ENCODE measurements at regions not wholly inside any gene's neighbourhood (a gene's known extent, or its start where the extent isn't known, plus 50 kb on each side); places are given as distances from the start of the nearest gene placed in this dataset.

GRCh38 chr11:34564406-34564805 lies 50.8 kb upstream of the ELF5 start:
- no peaks in the 10 kb centered on the region for H3K79me1 ChIP-seq (replicated peaks; ENCODE audit: low read length, poor library complexity, severe bottlenecking)
- 65% methylated on average over 3 of the region's 3 CpGs for WGBS
- H3K27me3 ChIP-seq (ENCODE audit: control insufficient read depth in 1 of 2, insufficient read depth in 1 of 2, low read length in 2 of 2): peaks cover 25 to 53% of the 10 kb centered on the region in 2 experiments
- H2AK5ac ChIP-seq (ENCODE audit: low read length, severe bottlenecking): no peak overlapping the region
- H3K18ac ChIP-seq (ENCODE audit: low read depth in 1 of 2, low read length in 2 of 2): no peak overlapping the region
- no peak overlapping the region for H3K27ac ChIP-seq (ENCODE audit: low read length, poor library complexity, severe bottlenecking)
- no peaks in the 10 kb centered on the region for H3K36me3 ChIP-seq (ENCODE audit: control insufficient read depth in 1 of 2, insufficient read depth in 2 of 2, low read depth in 1 of 2, low read length in 2 of 2)
- DNase-seq: no peak
- H3K9ac ChIP-seq (ENCODE audit: low read length): no peak overlapping the region
- no peak overlapping the region for H3K4me2 ChIP-seq (ENCODE audit: low read length, poor library complexity, severe bottlenecking)
- no peak overlapping the region for H2BK120ac ChIP-seq (ENCODE audit: low read depth, low read length)
- no peak overlapping the region for H2AFZ ChIP-seq (ENCODE audit: low read depth, low read length)
- no peaks in the 10 kb centered on the region for H3K9me3 ChIP-seq (ENCODE audit: control insufficient read depth, low read length)
- no peak overlapping the region for H3K23ac ChIP-seq (ENCODE audit: low read length in 2 of 2)
- no peak overlapping the region for H4K91ac ChIP-seq (ENCODE audit: low read length)
- no peak overlapping the region for H2BK12ac ChIP-seq (ENCODE audit: low read length in 2 of 2)
- no peak overlapping the region for H2BK5ac ChIP-seq (ENCODE audit: low read depth, low read length, poor library complexity, severe bottlenecking)
- H2BK15ac ChIP-seq (ENCODE audit: low read depth, poor library complexity, severe bottlenecking): no peak overlapping the region
- H3K4me1 ChIP-seq (ENCODE audit: control insufficient read depth, insufficient read depth, low read depth, low read length): peaks cover 2% of the 10 kb centered on the region
- no peak overlapping the region for H4K8ac ChIP-seq (ENCODE audit: low read length)
- H3K4me3 ChIP-seq (ENCODE audit: insufficient read depth in 1 of 2, low read depth in 1 of 2, low read length in 2 of 2): no peak overlapping the region
- H3K14ac ChIP-seq (ENCODE audit: low read length in 2 of 2): no peak overlapping the region
- H3K4ac ChIP-seq (ENCODE audit: low read depth in 1 of 2, low read length in 2 of 2): no peak overlapping the region

- Histone ChIP-seq H3K4me1 (ENCODE audit: control insufficient read depth, insufficient read depth, low read depth, low read length) (peaks cover 2% of the 10 kb centered on the region), H3K14ac (ENCODE audit: low read length in 2 of 2) (no peak overlapping the region), H2BK5ac (ENCODE audit: low read depth, low read length, poor library complexity, severe bottlenecking) (no peak overlapping the region), H3K79me1 (replicated peaks; ENCODE audit: low read length, poor library complexity, severe bottlenecking) (no peaks in the 10 kb centered on the region), H2AFZ (ENCODE audit: low read depth, low read length) (no peak overlapping the region), H3K9ac (ENCODE audit: low read length) (no peak overlapping the region), H3K27me3 (ENCODE audit: control insufficient read depth in 1 of 2, insufficient read depth in 1 of 2, low read length in 2 of 2) (peaks cover 25 to 51% of the 10 kb centered on the region in 2 experiments), H4K8ac (ENCODE audit: low read length) (no peak overlapping the region), H2BK120ac (ENCODE audit: low read depth, low read length) (no peak overlapping the region), H2BK12ac (ENCODE audit: low read length in 2 of 2) (no peak overlapping the region), H4K91ac (ENCODE audit: low read length) (no peak overlapping the region), H3K4me2 (ENCODE audit: low read length, poor library complexity, severe bottlenecking) (no peak overlapping the region), H2BK15ac (ENCODE audit: low read depth, poor library complexity, severe bottlenecking) (no peak overlapping the region), H3K9me3 (ENCODE audit: control insufficient read depth, low read length) (no peaks in the 10 kb centered on the region), H3K27ac (ENCODE audit: low read length, poor library complexity, severe bottlenecking) (no peak overlapping the region), H3K4ac (ENCODE audit: low read depth in 1 of 2, low read length in 2 of 2) (no peak overlapping the region), H2AK5ac (ENCODE audit: low read length, severe bottlenecking) (no peak overlapping the region), H3K23ac (ENCODE audit: low read length in 2 of 2) (no peak overlapping the region), H3K36me3 (ENCODE audit: control insufficient read depth in 1 of 2, insufficient read depth in 2 of 2, low read depth in 1 of 2, low read length in 2 of 2) (no peaks in the 10 kb centered on the region), H3K18ac (ENCODE audit: low read depth in 1 of 2, low read length in 2 of 2) (no peak overlapping the region), H3K4me3 (ENCODE audit: insufficient read depth in 1 of 2, low read depth in 1 of 2, low read length in 2 of 2) (no peak overlapping the region)
- 41% methylated on average over 2 of the region's 2 CpGs for WGBS
- DNase-seq: no peak
These were observed 51.2 kb upstream of the ELF5 start for GRCh38 chr11:34564807-34565241.

- Histone ChIP-seq H3K4ac (ENCODE audit: low read depth in 1 of 2, low read length in 2 of 2) (no peak overlapping the region), H3K9ac (ENCODE audit: low read length) (no peak overlapping the region), H2AK5ac (ENCODE audit: low read length, severe bottlenecking) (no peak overlapping the region), H3K27me3 (ENCODE audit: control insufficient read depth in 1 of 2, insufficient read depth in 1 of 2, low read length in 2 of 2) (peaks cover 27 to 54% of the 10 kb centered on the region in 2 experiments), H2BK12ac (ENCODE audit: low read length in 2 of 2) (no peak overlapping the region), H3K79me1 (replicated peaks; ENCODE audit: low read length, poor library complexity, severe bottlenecking) (no peaks in the 10 kb centered on the region), H3K9me3 (ENCODE audit: control insufficient read depth, low read length) (no peaks in the 10 kb centered on the region), H3K4me2 (ENCODE audit: low read length, poor library complexity, severe bottlenecking) (no peak overlapping the region), H2BK15ac (ENCODE audit: low read depth, poor library complexity, severe bottlenecking) (no peak overlapping the region), H2BK5ac (ENCODE audit: low read depth, low read length, poor library complexity, severe bottlenecking) (no peak overlapping the region), H4K8ac (ENCODE audit: low read length) (no peak overlapping the region), H3K4me3 (ENCODE audit: insufficient read depth in 1 of 2, low read depth in 1 of 2, low read length in 2 of 2) (no peak overlapping the region), H3K23ac (ENCODE audit: low read length in 2 of 2) (no peak overlapping the region), H3K14ac (ENCODE audit: low read length in 2 of 2) (no peak overlapping the region), H3K27ac (ENCODE audit: low read length, poor library complexity, severe bottlenecking) (no peak overlapping the region), H3K4me1 (ENCODE audit: control insufficient read depth, insufficient read depth, low read depth, low read length) (peaks cover 3% of the 10 kb centered on the region), H3K18ac (ENCODE audit: low read depth in 1 of 2, low read length in 2 of 2) (no peak overlapping the region), H2AFZ (ENCODE audit: low read depth, low read length) (no peak overlapping the region), H4K91ac (ENCODE audit: low read length) (no peak overlapping the region), H3K36me3 (ENCODE audit: control insufficient read depth in 1 of 2, insufficient read depth in 2 of 2, low read depth in 1 of 2, low read length in 2 of 2) (no peaks in the 10 kb centered on the region), H2BK120ac (ENCODE audit: low read depth, low read length) (no peak overlapping the region)
- WGBS: 82% methylated on average over 1 of the region's 2 CpGs
- no peak for DNase-seq
These were observed 52.0 kb upstream of the ELF5 start for GRCh38 chr11:34565417-34566207.

GRCh38 chr11:34566208-34566551 lies 52.6 kb upstream of the ELF5 start:
- Histone ChIP-seq H3K4me2 (ENCODE audit: low read length, poor library complexity, severe bottlenecking) (no peak overlapping the region), H2BK5ac (ENCODE audit: low read depth, low read length, poor library complexity, severe bottlenecking) (no peak overlapping the region), H2BK15ac (ENCODE audit: low read depth, poor library complexity, severe bottlenecking) (no peak overlapping the region), H4K91ac (ENCODE audit: low read length) (no peak overlapping the region), H3K18ac (ENCODE audit: low read depth in 1 of 2, low read length in 2 of 2) (no peak overlapping the region), H3K9ac (ENCODE audit: low read length) (no peak overlapping the region), H3K14ac (ENCODE audit: low read length in 2 of 2) (no peak overlapping the region), H3K27me3 (ENCODE audit: control insufficient read depth in 1 of 2, insufficient read depth in 1 of 2, low read length in 2 of 2) (peaks cover 22 to 55% of the 10 kb centered on the region in 2 experiments), H3K4ac (ENCODE audit: low read depth in 1 of 2, low read length in 2 of 2) (no peak overlapping the region), H3K36me3 (ENCODE audit: control insufficient read depth in 1 of 2, insufficient read depth in 2 of 2, low read depth in 1 of 2, low read length in 2 of 2) (no peaks in the 10 kb centered on the region), H3K23ac (ENCODE audit: low read length in 2 of 2) (no peak overlapping the region), H3K27ac (ENCODE audit: low read length, poor library complexity, severe bottlenecking) (no peak overlapping the region), H2AK5ac (ENCODE audit: low read length, severe bottlenecking) (no peak overlapping the region), H3K4me1 (ENCODE audit: control insufficient read depth, insufficient read depth, low read depth, low read length) (peaks cover 3% of the 10 kb centered on the region), H3K79me1 (replicated peaks; ENCODE audit: low read length, poor library complexity, severe bottlenecking) (no peaks in the 10 kb centered on the region), H3K4me3 (ENCODE audit: insufficient read depth in 1 of 2, low read depth in 1 of 2, low read length in 2 of 2) (no peak overlapping the region), H2BK12ac (ENCODE audit: low read length in 2 of 2) (no peak overlapping the region), H2BK120ac (ENCODE audit: low read depth, low read length) (no peak overlapping the region), H2AFZ (ENCODE audit: low read depth, low read length) (no peak overlapping the region), H3K9me3 (ENCODE audit: control insufficient read depth, low read length) (no peaks in the 10 kb centered on the region), H4K8ac (ENCODE audit: low read length) (no peak overlapping the region)
- WGBS: 78% methylated on average over 3 of the region's 3 CpGs
- no peak for DNase-seq

All from mesenchymal stem cell (in vitro differentiated cells and primary cell).